Adrenal gland (tissue), 5 donors: ENCODE measurements at regions not wholly inside any gene's neighbourhood (a gene's known extent, or its start where the extent isn't known, plus 50 kb on each side); places are given as distances from the start of the nearest gene placed in this dataset.

Experiments used
- POLR2A ChIP-seq, 2 donors: fragments of 450-650 bp; IDR thresholded peaks; one replicate each; pipeline ENCODE4 v1.6.1; 2017; ENCODE audit warnings: antibody characterized with exemption in 2 of 2, mild to moderate bottlenecking in 2 of 2, moderate library complexity in 1 of 2
- TF ChIP-seq, protein P1 (sequence below), 6 experiments: fragments of 450-650 bp in 4 of 6; fragments of 200-600 bp in 2 of 6; sonication (generic) in 1 of 6; IDR thresholded peaks; 1 replicate in 5 of 6; 2 replicates in 1 of 6; pipeline versions ENCODE4 v1.5.1 to v1.8.0; 2016 to 2021; ENCODE audit warnings: antibody characterized with exemption in 6 of 6, mild to moderate bottlenecking in 2 of 6, moderate library complexity in 1 of 6
- donor health status: DM: no; HTN: no; CAD: no.

DNA sequence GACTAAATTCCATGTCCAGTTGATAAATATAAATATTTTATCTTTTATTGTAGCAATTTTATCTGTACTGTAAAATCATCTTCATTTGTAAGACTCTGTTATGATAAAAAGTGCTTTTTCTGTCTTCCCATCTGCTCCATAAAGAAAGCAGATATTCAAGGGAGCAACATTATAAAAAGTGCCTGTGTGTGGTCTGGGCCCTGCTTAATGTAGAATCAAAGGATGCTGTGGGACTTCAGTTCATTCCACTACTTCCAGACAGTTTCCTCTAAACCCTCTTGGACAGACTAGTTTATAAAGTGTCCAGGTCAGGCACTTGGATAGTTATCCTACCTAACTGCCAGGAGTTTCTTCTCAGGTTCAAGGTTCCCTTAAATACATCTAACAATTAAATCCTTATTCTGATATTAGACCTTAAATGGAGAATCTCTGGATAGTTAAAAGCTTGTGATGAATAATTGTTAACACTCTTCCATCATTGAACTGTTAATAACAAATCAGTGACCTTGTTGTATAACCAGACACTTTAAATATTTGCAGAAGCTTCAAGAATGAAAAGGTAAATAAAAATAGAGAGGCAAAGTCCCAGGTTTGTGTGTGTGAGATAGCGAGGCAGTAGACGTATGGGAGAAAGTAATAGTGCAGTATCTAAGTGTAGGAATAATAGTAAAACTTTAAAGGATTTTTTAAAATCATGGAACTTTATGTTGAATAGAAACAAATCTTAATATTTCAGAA lies 237.5 kb upstream of the CTSO start:
- no peak for TF ChIP-seq POLR2A (IDR thresholded peaks at IDR 0.05)
- TF ChIP-seq, protein P1, sequence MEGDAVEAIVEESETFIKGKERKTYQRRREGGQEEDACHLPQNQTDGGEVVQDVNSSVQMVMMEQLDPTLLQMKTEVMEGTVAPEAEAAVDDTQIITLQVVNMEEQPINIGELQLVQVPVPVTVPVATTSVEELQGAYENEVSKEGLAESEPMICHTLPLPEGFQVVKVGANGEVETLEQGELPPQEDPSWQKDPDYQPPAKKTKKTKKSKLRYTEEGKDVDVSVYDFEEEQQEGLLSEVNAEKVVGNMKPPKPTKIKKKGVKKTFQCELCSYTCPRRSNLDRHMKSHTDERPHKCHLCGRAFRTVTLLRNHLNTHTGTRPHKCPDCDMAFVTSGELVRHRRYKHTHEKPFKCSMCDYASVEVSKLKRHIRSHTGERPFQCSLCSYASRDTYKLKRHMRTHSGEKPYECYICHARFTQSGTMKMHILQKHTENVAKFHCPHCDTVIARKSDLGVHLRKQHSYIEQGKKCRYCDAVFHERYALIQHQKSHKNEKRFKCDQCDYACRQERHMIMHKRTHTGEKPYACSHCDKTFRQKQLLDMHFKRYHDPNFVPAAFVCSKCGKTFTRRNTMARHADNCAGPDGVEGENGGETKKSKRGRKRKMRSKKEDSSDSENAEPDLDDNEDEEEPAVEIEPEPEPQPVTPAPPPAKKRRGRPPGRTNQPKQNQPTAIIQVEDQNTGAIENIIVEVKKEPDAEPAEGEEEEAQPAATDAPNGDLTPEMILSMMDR (IDR thresholded peaks at IDR 0.05), result no peak
